Gastrocnemius medialis (tissue), 4 donors: ENCODE measurements at regions not wholly inside any gene's neighbourhood (a gene's known extent, or its start where the extent isn't known, plus 50 kb on each side); places are given as distances from the start of the nearest gene placed in this dataset.

ENCODE experiments used
- ATAC-seq, 2 donors: fragments of 150-250 bp; one replicate each; pipeline ENCODE4 v1.9.1; 2016
- DNase-seq, 2 donors: peaks; one replicate each; pipeline ENCODE4 v3.0.0-alpha.2; 2019
- H3K27ac ChIP-seq, 4 donors: fragments of 200-600 bp; sonication (generic); 1 replicate in 1 of 4; 2 replicates in 3 of 4; pipeline ENCODE4 v1.5.1; 2016 to 2018; ENCODE audit warnings: mild to moderate bottlenecking in 2 of 4, moderate library complexity in 1 of 4
- H3K27me3 ChIP-seq, 3 donors: fragments of 200-600 bp; sonication (generic) in 2 of 3; 1 replicate in 1 of 3; 2 replicates in 2 of 3; pipeline versions ENCODE4 v1.5.1 to v1.6.0; 2016 to 2019; ENCODE audit warnings: mild to moderate bottlenecking in 1 of 3, moderate library complexity in 1 of 3
- H3K36me3 ChIP-seq, 2 donors: fragments of 200-600 bp; sonication (generic) in 1 of 2; one replicate each; pipeline ENCODE4 v1.5.1; 2017 to 2018
- H3K4me1 ChIP-seq, 2 donors: fragments of 200-600 bp; sonication (generic) in 1 of 2; one replicate each; pipeline ENCODE4 v1.5.1; 2016 to 2017; ENCODE audit warnings: mild to moderate bottlenecking in 2 of 2
- H3K4me3 ChIP-seq, 4 donors: fragments of 200-600 bp; sonication (generic) in 3 of 4; 1 replicate in 1 of 4; 2 replicates in 3 of 4; pipeline ENCODE4 v1.5.1; 2016 to 2019; ENCODE audit warnings: mild to moderate bottlenecking in 2 of 4
- H3K9me3 ChIP-seq, 3 donors: fragments of 200-600 bp; sonication (generic) in 2 of 3; 1 replicate in 1 of 3; 2 replicates in 2 of 3; pipeline ENCODE4 v1.5.1; 2016 to 2019
- CTCF ChIP-seq, 5 experiments: fragments of 450-650 bp in 3 of 5; fragments of 200-600 bp in 2 of 5; sonication (generic) in 2 of 5; IDR thresholded peaks in 4 of 5; conservative IDR thresholded peaks in 1 of 5; 1 replicate in 4 of 5; 2 replicates in 1 of 5; pipeline ENCODE4 v1.5.1; 2016 to 2019; ENCODE audit warnings: antibody characterized with exemption in 5 of 5, mild to moderate bottlenecking in 3 of 5, moderate library complexity in 3 of 5
- POLR2A ChIP-seq, 2 donors: fragments of 450-650 bp; IDR thresholded peaks; one replicate each; pipeline ENCODE4 v1.6.1; 2017; ENCODE audit warnings: antibody characterized with exemption in 2 of 2, mild to moderate bottlenecking in 2 of 2, moderate library complexity in 2 of 2
- in situ Hi-C, 4 donors: fragments of 200-750 bp; cut with MboI; loops; one replicate each; pipeline versions ENCODE4 v1.15.0 to v1.8.0; 2017; ENCODE audit warnings: low sequenced_read_pairs in 4 of 4
- intact Hi-C: fragments of 100-400 bp; cut with DNase I; formaldehyde crosslinking; loops from one replicate; pipeline ENCODE4 v1.15.1; 2023; ENCODE audit warnings: low total_unique reads

- Histone ChIP-seq H3K27me3 (no peaks in the 10 kb centered on the region), H3K27ac (no peak overlapping the region), H3K9me3 (no peaks in the 10 kb centered on the region), H3K4me3 (no peak overlapping the region), H3K36me3 (no peaks in the 10 kb centered on the region), H3K4me1 (no peaks in the 10 kb centered on the region)
- intact Hi-C loops (no loop called here), in situ Hi-C loops (no loop called here)
- TF ChIP-seq CTCF (IDR thresholded peaks at IDR 0.05 in 4 of 5, conservative IDR thresholded peaks at IDR 0.05 in 1 of 5) = no peak
- TF ChIP-seq POLR2A (IDR thresholded peaks at IDR 0.05) = no peak
- ATAC-seq (no peak), DNase-seq (no peak)
These were observed 320.8 kb upstream of the RASGEF1B start for GRCh38 chr4:81792521-81792920.

GRCh38 chr4:81790477-81790876 is 318.8 kb upstream of the RASGEF1B start:
- Histone ChIP-seq H3K9me3 (no peaks in the 10 kb centered on the region), H3K4me1 (no peaks in the 10 kb centered on the region), H3K27ac (no peak overlapping the region), H3K4me3 (no peak overlapping the region), H3K36me3 (no peaks in the 10 kb centered on the region), H3K27me3 (no peaks in the 10 kb centered on the region)
- intact Hi-C loops = no loop called here
- TF ChIP-seq POLR2A (IDR thresholded peaks at IDR 0.05) = no peak
- TF ChIP-seq CTCF (IDR thresholded peaks at IDR 0.05 in 4 of 5, conservative IDR thresholded peaks at IDR 0.05 in 1 of 5) = no peak
- DNase-seq (no peak), ATAC-seq (no peak)
- in situ Hi-C loops = no loop called here

- no peak for TF ChIP-seq POLR2A (IDR thresholded peaks at IDR 0.05)
- no peak for TF ChIP-seq CTCF (IDR thresholded peaks at IDR 0.05 in 4 of 5, conservative IDR thresholded peaks at IDR 0.05 in 1 of 5)
- no peaks in the 10 kb centered on the region for H3K27me3 ChIP-seq
- H3K4me1 ChIP-seq = no peaks in the 10 kb centered on the region
- no peak overlapping the region for H3K4me3 ChIP-seq
- in situ Hi-C loops (no loop called here), intact Hi-C loops (no loop called here)
- H3K36me3 ChIP-seq = no peaks in the 10 kb centered on the region
- ATAC-seq (no peak), DNase-seq (no peak)
- no peaks in the 10 kb centered on the region for H3K9me3 ChIP-seq
- H3K27ac ChIP-seq = no peak overlapping the region
These were observed 318.2 kb upstream of the RASGEF1B start for GRCh38 chr4:81789741-81790399.

- intact Hi-C loops (no loop called here), in situ Hi-C loops (no loop called here)
- Histone ChIP-seq H3K4me3 (no peak overlapping the region), H3K27me3 (no peaks in the 10 kb centered on the region), H3K9me3 (no peaks in the 10 kb centered on the region), H3K27ac (no peak overlapping the region), H3K4me1 (no peaks in the 10 kb centered on the region), H3K36me3 (no peaks in the 10 kb centered on the region)
- ATAC-seq = no peak
- TF ChIP-seq POLR2A (IDR thresholded peaks at IDR 0.05) = no peak
- TF ChIP-seq CTCF (IDR thresholded peaks at IDR 0.05 in 4 of 5, conservative IDR thresholded peaks at IDR 0.05 in 1 of 5) = no peak
- DNase-seq = no peak
These were observed 317.5 kb upstream of the RASGEF1B start for GRCh38 chr4:81789158-81789557.

- ATAC-seq (no peak), DNase-seq (no peak)
- H3K9me3 ChIP-seq = no peaks in the 10 kb centered on the region
- intact Hi-C loops = no loop called here
- TF ChIP-seq POLR2A (IDR thresholded peaks at IDR 0.05) (no peak), CTCF (IDR thresholded peaks at IDR 0.05 in 4 of 5, conservative IDR thresholded peaks at IDR 0.05 in 1 of 5) (no peak)
- H3K27me3 ChIP-seq = no peaks in the 10 kb centered on the region
- no peaks in the 10 kb centered on the region for H3K36me3 ChIP-seq
- no peak overlapping the region for H3K4me3 ChIP-seq
- no peaks in the 10 kb centered on the region for H3K4me1 ChIP-seq
- in situ Hi-C loops = no loop called here
- H3K27ac ChIP-seq = no peak overlapping the region
These were observed 315.1 kb upstream of the RASGEF1B start for GRCh38 chr4:81786766-81787165.
